Natural killer cell treated with Interleukin-12 subunit alpha and Interleukin-12 subunit beta and Interleukin-15 and Interleukin-18, amount 100 ng/mL, for 72 hours (primary cell): ENCODE measurements at regions not wholly inside any gene's neighbourhood (a gene's known extent, or its start where the extent isn't known, plus 50 kb on each side); places are given as distances from the start of the nearest gene placed in this dataset.

Source experiments
- ATAC-seq, 2 donors: fragments of 150-1000 bp; cut with Tn5 transposase in 1 of 2; sonication (Bioruptor Pico), chemical (Tn5 transposase) in 1 of 2; 2 replicates each; pipeline ENCODE4 v1.10.0; 2021
- DNase-seq: peaks from one replicate; pipeline ENCODE4 v3.0.0; 2022; ENCODE audit warnings: low spot score
- H3K27ac Mint-ChIP-seq, 2 donors: 1 replicate in 1 of 2; 2 replicates in 1 of 2; pipeline ENCODE4 v1.8.0; 2022; ENCODE audit warnings: mixed read lengths in 2 of 2, mild to moderate bottlenecking in 1 of 2, moderate library complexity in 1 of 2
- H3K27me3 Mint-ChIP-seq, 2 donors: 1 replicate in 1 of 2; 2 replicates in 1 of 2; pipeline ENCODE4 v1.8.0; 2022; ENCODE audit warnings: mixed read lengths in 2 of 2
- H3K36me3 Mint-ChIP-seq: one replicate; pipeline ENCODE4 v1.8.0; 2022; ENCODE audit warnings: mixed read lengths
- H3K4me1 Mint-ChIP-seq, 2 donors: 1 replicate in 1 of 2; 2 replicates in 1 of 2; pipeline ENCODE4 v1.8.0; 2022; ENCODE audit warnings: low read depth in 2 of 2, mixed read lengths in 2 of 2, mild to moderate bottlenecking in 1 of 2
- H3K4me3 Mint-ChIP-seq: one replicate; pipeline ENCODE4 v1.8.0; 2022; ENCODE audit warnings: mixed read lengths
- H3K9me3 Mint-ChIP-seq: 2 replicates; pipeline ENCODE4 v1.8.0; 2022; ENCODE audit warnings: mixed read lengths

GRCh38 chr6:98711380-98711779 is 123.0 kb upstream of the POU3F2 start:
- no peak for ATAC-seq
- H3K4me3 Mint-ChIP-seq: no peak overlapping the region
- no peaks in the 10 kb centered on the region for H3K36me3 Mint-ChIP-seq
- no peak for DNase-seq
- H3K27me3 Mint-ChIP-seq: no peaks in the 10 kb centered on the region
- no peaks in the 10 kb centered on the region for H3K4me1 Mint-ChIP-seq
- H3K9me3 Mint-ChIP-seq: no peaks in the 10 kb centered on the region
- no peak overlapping the region for H3K27ac Mint-ChIP-seq

GRCh38 chr6:98716341-98716740 is 118.0 kb upstream of the POU3F2 start:
- DNase-seq (no peak), ATAC-seq (no peak)
- Mint-ChIP-seq H3K9me3 (peaks cover 2% of the 10 kb centered on the region), H3K36me3 (no peaks in the 10 kb centered on the region), H3K4me1 (no peaks in the 10 kb centered on the region), H3K27ac (no peak overlapping the region), H3K27me3 (peaks cover 0 to 6% of the 10 kb centered on the region in 2 donors), H3K4me3 (no peak overlapping the region)

DNA sequence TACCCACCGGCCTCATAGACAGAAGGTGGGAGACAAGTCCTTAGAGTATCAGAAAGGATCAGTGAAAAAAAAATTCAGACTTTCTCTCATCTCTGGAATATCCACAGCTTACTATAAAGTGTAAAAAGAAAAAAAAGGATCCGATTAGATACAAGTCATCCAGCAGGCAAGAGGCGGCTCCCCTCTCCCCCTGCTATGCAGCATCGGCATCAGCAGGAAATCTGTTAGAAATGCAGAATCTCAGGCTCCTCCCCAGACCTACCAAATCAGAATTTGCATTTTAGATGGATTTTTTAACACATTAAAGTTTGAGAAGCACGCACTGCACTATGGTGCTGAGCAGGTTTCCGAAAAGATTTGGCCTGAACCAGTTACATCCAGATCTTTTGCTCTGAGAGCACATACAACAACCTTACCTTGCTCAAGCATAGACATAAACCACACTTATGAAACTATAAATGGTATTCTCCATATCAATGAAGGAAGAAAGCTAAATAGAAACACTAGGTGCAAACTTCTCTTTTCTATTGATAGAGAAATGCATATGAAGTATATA is 117.0 kb upstream of the POU3F2 start:
- Mint-ChIP-seq H3K4me3 (no peak overlapping the region), H3K4me1 (no peaks in the 10 kb centered on the region), H3K9me3 (peaks cover 2% of the 10 kb centered on the region), H3K27ac (no peak overlapping the region), H3K36me3 (no peaks in the 10 kb centered on the region), H3K27me3 (peaks cover 0 to 6% of the 10 kb centered on the region in 2 donors)
- DNase-seq: no peak
- ATAC-seq: no peak

- no peaks in the 10 kb centered on the region for H3K36me3 Mint-ChIP-seq
- H3K4me1 Mint-ChIP-seq: no peaks in the 10 kb centered on the region
- no peak for DNase-seq
- peaks cover 2% of the 10 kb centered on the region for H3K9me3 Mint-ChIP-seq
- H3K4me3 Mint-ChIP-seq: no peak overlapping the region
- peaks cover 0 to 6% of the 10 kb centered on the region in 2 donors for H3K27me3 Mint-ChIP-seq
- H3K27ac Mint-ChIP-seq: no peak overlapping the region
- ATAC-seq: no peak
These were observed 116.4 kb upstream of the POU3F2 start for GRCh38 chr6:98717988-98718387.

DNA sequence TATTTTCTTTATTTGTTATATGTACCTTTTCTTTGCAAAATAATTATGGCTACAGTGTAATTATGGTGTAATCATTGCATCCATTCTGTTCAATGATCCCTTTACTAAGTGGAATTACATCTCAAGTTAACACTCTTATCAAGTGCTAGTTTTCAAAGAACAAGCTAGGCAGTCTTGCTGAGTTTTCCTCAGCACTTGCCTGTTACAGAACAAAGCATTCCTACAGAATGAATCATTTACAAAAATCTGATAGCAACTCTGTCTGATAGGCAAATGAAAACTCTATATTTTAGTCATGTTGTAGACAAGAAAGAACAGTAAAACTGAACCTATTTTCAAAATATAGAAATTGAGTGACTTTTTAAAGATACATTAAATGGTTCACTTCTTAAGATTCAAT is 109.8 kb upstream of the POU3F2 start:
- no peaks in the 10 kb centered on the region for H3K27me3 Mint-ChIP-seq
- H3K36me3 Mint-ChIP-seq: no peaks in the 10 kb centered on the region
- H3K9me3 Mint-ChIP-seq: peaks cover 2% of the 10 kb centered on the region
- H3K4me1 Mint-ChIP-seq: no peaks in the 10 kb centered on the region
- H3K4me3 Mint-ChIP-seq: no peak overlapping the region
- ATAC-seq (no peak), DNase-seq (no peak)
- no peak overlapping the region for H3K27ac Mint-ChIP-seq

- no peaks in the 10 kb centered on the region for H3K36me3 Mint-ChIP-seq
- peaks cover 9% of the 10 kb centered on the region for H3K9me3 Mint-ChIP-seq
- H3K4me3 Mint-ChIP-seq: no peak overlapping the region
- H3K27me3 Mint-ChIP-seq: no peaks in the 10 kb centered on the region
- no peak for ATAC-seq
- no peak for DNase-seq
- no peak overlapping the region for H3K27ac Mint-ChIP-seq
- H3K4me1 Mint-ChIP-seq: no peaks in the 10 kb centered on the region
These were observed 87.1 kb upstream of the POU3F2 start for GRCh38 chr6:98747273-98747672.

GRCh38 chr6:98747960-98748359 is 86.4 kb upstream of the POU3F2 start:
- Mint-ChIP-seq H3K9me3 (peaks cover 11% of the 10 kb centered on the region), H3K36me3 (no peaks in the 10 kb centered on the region), H3K27ac (no peak overlapping the region), H3K27me3 (no peaks in the 10 kb centered on the region), H3K4me3 (no peak overlapping the region), H3K4me1 (no peaks in the 10 kb centered on the region)
- DNase-seq (no peak), ATAC-seq (no peak)

- Mint-ChIP-seq H3K36me3 (no peaks in the 10 kb centered on the region), H3K27me3 (peaks cover 0 to 2% of the 10 kb centered on the region in 2 donors), H3K4me3 (no peak overlapping the region), H3K9me3 (peaks cover 16% of the 10 kb centered on the region), H3K4me1 (peaks cover 2 to 7% of the 10 kb centered on the region in 2 donors), H3K27ac (no peak overlapping the region)
- ATAC-seq (no peak), DNase-seq (no peak)
These were observed 74.9 kb upstream of the POU3F2 start for GRCh38 chr6:98759459-98759858.

- Mint-ChIP-seq H3K36me3 (no peaks in the 10 kb centered on the region), H3K4me3 (peak overlapping the region; percentile 53), H3K27ac (no peak overlapping the region), H3K9me3 (peaks cover 12% of the 10 kb centered on the region), H3K27me3 (peaks cover 2 to 5% of the 10 kb centered on the region in 2 donors), H3K4me1 (peaks cover 3 to 9% of the 10 kb centered on the region in 2 donors)
- no peak for DNase-seq
- ATAC-seq: no peak
These were observed 69.9 kb upstream of the POU3F2 start for GRCh38 chr6:98764373-98764911.

GRCh38 chr6:98769546-98769945 is 64.8 kb upstream of the POU3F2 start:
- H3K4me3 Mint-ChIP-seq: no peak overlapping the region
- H3K27me3 Mint-ChIP-seq: peaks cover 2 to 12% of the 10 kb centered on the region in 2 donors
- H3K9me3 Mint-ChIP-seq: peaks cover under 1% of the 10 kb centered on the region
- ATAC-seq (no peak), DNase-seq (no peak)
- no peaks in the 10 kb centered on the region for H3K36me3 Mint-ChIP-seq
- peaks cover under 1 to 1% of the 10 kb centered on the region in 2 donors for H3K4me1 Mint-ChIP-seq
- H3K27ac Mint-ChIP-seq: no peak overlapping the region

DNA sequence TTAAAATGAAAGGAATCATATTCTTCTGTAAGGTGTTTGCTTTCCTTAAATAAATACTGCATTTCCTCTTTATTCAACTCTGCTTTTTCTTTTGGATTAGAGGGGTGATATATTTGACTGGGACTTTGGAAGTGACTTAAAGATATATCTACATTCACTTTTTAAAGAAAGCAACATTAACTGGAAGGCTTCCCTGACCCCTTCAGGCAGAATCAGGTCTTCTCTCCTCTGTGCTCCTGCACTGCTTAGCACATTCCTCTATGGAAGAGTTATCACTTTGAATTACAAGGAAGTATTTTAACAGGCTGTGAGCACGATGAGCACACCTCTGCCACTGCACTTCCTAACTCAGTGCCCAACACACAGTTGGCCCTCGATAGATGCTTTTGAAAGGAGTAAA is 59.2 kb upstream of the POU3F2 start:
- no peak overlapping the region for H3K27ac Mint-ChIP-seq
- H3K4me3 Mint-ChIP-seq: no peak overlapping the region
- no peak for ATAC-seq
- peaks cover 8 to 19% of the 10 kb centered on the region in 2 donors for H3K27me3 Mint-ChIP-seq
- H3K36me3 Mint-ChIP-seq: no peaks in the 10 kb centered on the region
- DNase-seq: no peak
- H3K4me1 Mint-ChIP-seq: no peaks in the 10 kb centered on the region
- peaks cover 3% of the 10 kb centered on the region for H3K9me3 Mint-ChIP-seq

- ATAC-seq: no peak
These were observed 56.6 kb upstream of the POU3F2 start for GRCh38 chr6:98777762-98778161.

DNA sequence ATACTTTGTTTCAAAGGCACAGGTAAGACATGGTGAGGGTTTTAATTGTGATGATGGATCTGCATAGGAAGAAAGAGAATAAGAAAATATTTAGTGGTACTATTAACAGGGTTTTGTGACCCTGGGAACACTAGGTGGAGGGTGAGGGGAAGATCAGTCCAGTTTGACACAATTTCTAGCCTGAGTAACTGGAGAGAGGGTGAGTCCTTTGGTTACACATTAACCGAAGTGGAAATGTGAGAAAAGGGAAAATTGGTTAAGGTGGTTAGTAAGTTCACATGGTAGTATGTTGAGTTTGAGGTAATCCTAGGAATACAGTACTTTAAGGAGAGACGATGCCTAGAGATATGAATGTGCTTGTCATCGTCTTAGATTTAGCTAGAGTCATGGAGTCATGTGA is 54.8 kb upstream of the POU3F2 start:
- H3K27me3 Mint-ChIP-seq: peaks cover 7 to 22% of the 10 kb centered on the region in 2 donors

More at GRCh38 chr6:98777762-98778161, 56.6 kb upstream of the POU3F2 start:
- H3K27me3 Mint-ChIP-seq: peaks cover 8 to 25% of the 10 kb centered on the region in 2 donors
- DNase-seq: no peak
- no peaks in the 10 kb centered on the region for H3K36me3 Mint-ChIP-seq
- H3K9me3 Mint-ChIP-seq: peaks cover 3% of the 10 kb centered on the region
- H3K4me1 Mint-ChIP-seq: no peaks in the 10 kb centered on the region
- H3K27ac Mint-ChIP-seq: no peak overlapping the region
- H3K4me3 Mint-ChIP-seq: no peak overlapping the region

DNA sequence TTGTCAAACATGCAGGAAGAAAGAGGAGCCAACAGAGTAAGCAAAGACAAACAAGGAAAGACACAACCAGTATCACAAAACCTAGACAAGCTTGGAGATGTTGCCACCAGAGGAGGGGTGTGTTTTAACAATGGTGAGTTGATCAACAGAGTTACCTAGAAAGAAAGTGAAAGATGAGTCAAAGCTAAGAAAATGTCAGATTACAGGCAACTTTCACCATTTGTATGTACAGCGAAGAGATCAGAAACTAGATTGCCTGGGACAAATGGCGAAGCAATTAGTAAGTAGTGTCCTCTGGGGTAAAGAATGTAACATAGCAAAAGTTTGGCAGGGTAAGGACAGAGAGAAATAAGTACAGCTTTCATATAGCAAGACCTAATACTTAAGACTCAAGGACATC is 51.6 kb upstream of the POU3F2 start:
- H3K4me3 Mint-ChIP-seq: no peak overlapping the region
- no peak overlapping the region for H3K27ac Mint-ChIP-seq
- no peak for ATAC-seq
- no peaks in the 10 kb centered on the region for H3K4me1 Mint-ChIP-seq
- H3K36me3 Mint-ChIP-seq: no peaks in the 10 kb centered on the region
- no peak for DNase-seq
- peaks cover 10 to 29% of the 10 kb centered on the region in 2 donors for H3K27me3 Mint-ChIP-seq
- peaks cover 3% of the 10 kb centered on the region for H3K9me3 Mint-ChIP-seq

More for the DNA sequence above, 54.8 kb upstream of the POU3F2 start:
- Mint-ChIP-seq H3K4me1 (no peaks in the 10 kb centered on the region), H3K9me3 (peaks cover 3% of the 10 kb centered on the region), H3K36me3 (no peaks in the 10 kb centered on the region), H3K27ac (no peak overlapping the region), H3K4me3 (no peak overlapping the region)
- ATAC-seq: no peak
- no peak for DNase-seq

DNA sequence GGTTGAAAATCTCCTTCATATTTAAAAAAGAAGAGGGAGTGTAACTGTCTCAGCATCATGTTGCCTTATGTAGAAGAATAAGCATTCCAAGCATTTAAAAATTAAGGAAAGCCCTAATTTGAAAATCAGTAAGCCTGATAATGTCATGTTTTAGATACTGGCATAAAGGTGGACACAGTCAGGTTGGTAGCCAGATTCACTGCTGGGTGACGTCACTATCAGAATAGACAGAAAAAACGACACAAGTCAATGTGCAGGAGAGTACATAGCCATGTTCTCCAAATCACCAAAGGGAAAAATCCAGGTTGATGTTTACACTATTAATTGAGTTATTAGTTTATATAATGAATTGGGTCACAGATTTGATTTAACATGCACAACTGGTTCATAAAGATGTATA is 50.8 kb upstream of the POU3F2 start:
- no peaks in the 10 kb centered on the region for H3K36me3 Mint-ChIP-seq
- H3K27ac Mint-ChIP-seq: no peak overlapping the region
- no peaks in the 10 kb centered on the region for H3K4me1 Mint-ChIP-seq
- H3K4me3 Mint-ChIP-seq: no peak overlapping the region
- peaks cover 11 to 29% of the 10 kb centered on the region in 2 donors for H3K27me3 Mint-ChIP-seq
- ATAC-seq (no peak), DNase-seq (no peak)
- H3K9me3 Mint-ChIP-seq: peaks cover 3% of the 10 kb centered on the region
